ENCODE measurements at regions not wholly inside any gene's neighbourhood (a gene's known extent, or its start where the extent isn't known, plus 50 kb on each side); places are given as distances from the start of the nearest gene placed in this dataset.

DNA sequence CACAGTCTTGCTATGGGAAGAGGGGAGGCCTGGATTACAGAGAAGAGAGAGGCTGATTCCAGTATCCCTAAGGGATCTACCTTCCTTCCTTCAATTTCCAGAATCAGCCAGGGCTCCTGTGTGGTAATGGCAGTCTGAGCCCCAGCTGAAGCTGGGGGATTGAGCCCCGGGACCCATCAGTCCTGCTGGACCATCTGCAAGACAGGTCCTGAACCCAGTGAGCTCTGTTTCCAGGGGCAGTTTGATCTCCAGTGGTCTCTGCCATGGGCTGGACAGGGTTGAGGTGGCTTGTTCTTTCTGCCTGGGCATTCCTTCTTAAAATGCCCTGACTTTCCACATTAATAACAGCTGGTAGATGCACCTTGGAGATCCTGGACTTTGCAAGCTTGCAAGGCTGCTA lies 685.2 kb downstream of the TBL1XR1 start:
- Histone ChIP-seq H3K4me1 (no peaks in the 10 kb centered on the region), H3K4me2 (ENCODE audit: low read length) (no peak overlapping the region), H3K4me3 (ENCODE audit: low read depth, low read length) (no peak overlapping the region), H3K9ac (no peak overlapping the region), H3K9me3 (ENCODE audit: control insufficient read depth, low read length) (peaks cover 2% of the 10 kb centered on the region), H3K27me3 (ENCODE audit: control insufficient read depth, insufficient read depth, low read length) (no peaks in the 10 kb centered on the region), H3K27ac (no peak overlapping the region), H2AFZ (no peak overlapping the region), H3K36me3 (ENCODE audit: control insufficient read depth, insufficient read depth, low read length) (no peaks in the 10 kb centered on the region), H3K79me2 (no peaks in the 10 kb centered on the region)
- TF ChIP-seq, protein P1, sequence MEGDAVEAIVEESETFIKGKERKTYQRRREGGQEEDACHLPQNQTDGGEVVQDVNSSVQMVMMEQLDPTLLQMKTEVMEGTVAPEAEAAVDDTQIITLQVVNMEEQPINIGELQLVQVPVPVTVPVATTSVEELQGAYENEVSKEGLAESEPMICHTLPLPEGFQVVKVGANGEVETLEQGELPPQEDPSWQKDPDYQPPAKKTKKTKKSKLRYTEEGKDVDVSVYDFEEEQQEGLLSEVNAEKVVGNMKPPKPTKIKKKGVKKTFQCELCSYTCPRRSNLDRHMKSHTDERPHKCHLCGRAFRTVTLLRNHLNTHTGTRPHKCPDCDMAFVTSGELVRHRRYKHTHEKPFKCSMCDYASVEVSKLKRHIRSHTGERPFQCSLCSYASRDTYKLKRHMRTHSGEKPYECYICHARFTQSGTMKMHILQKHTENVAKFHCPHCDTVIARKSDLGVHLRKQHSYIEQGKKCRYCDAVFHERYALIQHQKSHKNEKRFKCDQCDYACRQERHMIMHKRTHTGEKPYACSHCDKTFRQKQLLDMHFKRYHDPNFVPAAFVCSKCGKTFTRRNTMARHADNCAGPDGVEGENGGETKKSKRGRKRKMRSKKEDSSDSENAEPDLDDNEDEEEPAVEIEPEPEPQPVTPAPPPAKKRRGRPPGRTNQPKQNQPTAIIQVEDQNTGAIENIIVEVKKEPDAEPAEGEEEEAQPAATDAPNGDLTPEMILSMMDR (IDR thresholded peaks at IDR 0.05) = no peak

DNA sequence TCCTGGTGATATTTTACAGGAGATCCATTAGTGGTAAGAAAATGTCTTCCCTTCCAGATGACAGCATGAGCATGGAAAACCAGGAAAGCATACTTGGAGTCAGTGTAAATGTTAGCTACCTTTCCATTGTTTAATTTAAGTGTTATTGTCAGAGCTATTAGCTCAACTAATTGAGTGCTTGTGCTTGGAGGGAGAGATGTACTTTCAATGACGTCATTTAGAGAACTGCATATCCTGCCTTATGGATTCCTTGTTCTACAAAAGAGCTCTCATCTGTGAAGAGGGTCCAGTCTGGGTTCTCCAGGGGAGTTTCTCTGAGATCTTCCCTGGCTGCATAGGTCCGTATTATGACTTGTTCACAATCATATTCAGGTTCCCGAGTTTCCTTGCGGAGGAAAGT lies 687.2 kb downstream of the TBL1XR1 start:
- Histone ChIP-seq H3K27ac (no peak overlapping the region), H2AFZ (no peak overlapping the region), H3K27me3 (ENCODE audit: control insufficient read depth, insufficient read depth, low read length) (no peaks in the 10 kb centered on the region), H3K36me3 (ENCODE audit: control insufficient read depth, insufficient read depth, low read length) (no peaks in the 10 kb centered on the region), H3K4me3 (ENCODE audit: low read depth, low read length) (no peak overlapping the region), H3K9me3 (ENCODE audit: control insufficient read depth, low read length) (peaks cover 2% of the 10 kb centered on the region), H3K4me1 (no peaks in the 10 kb centered on the region), H3K79me2 (no peaks in the 10 kb centered on the region), H3K9ac (no peak overlapping the region), H3K4me2 (ENCODE audit: low read length) (no peak overlapping the region)
- TF ChIP-seq, protein P1 (IDR thresholded peaks at IDR 0.05) = no peak

DNA sequence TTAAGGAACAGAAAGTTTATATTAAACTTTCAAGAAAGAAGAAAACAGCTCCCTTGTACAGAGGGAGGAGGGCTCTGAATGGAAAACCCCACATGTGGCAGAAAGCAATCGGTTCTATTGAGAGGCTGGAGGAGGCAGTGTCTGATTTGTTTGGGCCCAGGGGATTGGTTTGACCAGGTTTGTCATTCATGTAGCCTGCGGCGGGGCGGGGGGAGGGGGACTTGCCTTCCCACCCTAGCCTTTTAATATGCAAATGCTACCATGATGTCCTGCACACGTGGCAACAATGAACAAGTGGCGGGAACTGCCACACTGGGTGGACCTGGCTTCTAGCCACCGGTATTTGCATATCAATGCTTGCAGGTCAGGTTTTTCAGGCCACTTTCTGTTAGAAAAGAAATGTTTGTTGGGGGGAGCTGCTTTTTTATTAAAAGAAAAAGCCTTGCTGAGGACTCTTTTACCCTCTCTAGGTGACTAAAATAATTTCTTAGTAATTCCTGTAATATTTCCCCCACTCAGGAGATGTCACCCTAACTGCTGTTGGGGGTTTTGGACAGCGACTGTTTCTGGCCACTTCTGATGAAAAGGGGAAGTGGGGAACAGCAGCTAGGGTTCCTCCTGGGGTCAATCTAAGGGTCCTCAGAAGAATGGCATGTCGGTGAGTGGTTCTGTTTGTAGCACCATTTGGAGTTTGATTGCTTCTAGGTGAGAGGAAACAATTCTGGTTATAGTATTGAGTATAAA lies 691.2 kb downstream of the TBL1XR1 start:
- Histone ChIP-seq H3K36me3 (ENCODE audit: control insufficient read depth, insufficient read depth, low read length) (no peaks in the 10 kb centered on the region), H3K4me2 (ENCODE audit: low read length) (no peak overlapping the region), H3K79me2 (no peaks in the 10 kb centered on the region), H3K27me3 (ENCODE audit: control insufficient read depth, insufficient read depth, low read length) (no peaks in the 10 kb centered on the region), H3K4me1 (no peaks in the 10 kb centered on the region), H3K4me3 (ENCODE audit: low read depth, low read length) (no peak overlapping the region), H3K9me3 (ENCODE audit: control insufficient read depth, low read length) (no peaks in the 10 kb centered on the region), H3K9ac (no peak overlapping the region), H3K27ac (no peak overlapping the region), H2AFZ (no peak overlapping the region)
- TF ChIP-seq, protein P1 (IDR thresholded peaks at IDR 0.05) = no peak

DNA sequence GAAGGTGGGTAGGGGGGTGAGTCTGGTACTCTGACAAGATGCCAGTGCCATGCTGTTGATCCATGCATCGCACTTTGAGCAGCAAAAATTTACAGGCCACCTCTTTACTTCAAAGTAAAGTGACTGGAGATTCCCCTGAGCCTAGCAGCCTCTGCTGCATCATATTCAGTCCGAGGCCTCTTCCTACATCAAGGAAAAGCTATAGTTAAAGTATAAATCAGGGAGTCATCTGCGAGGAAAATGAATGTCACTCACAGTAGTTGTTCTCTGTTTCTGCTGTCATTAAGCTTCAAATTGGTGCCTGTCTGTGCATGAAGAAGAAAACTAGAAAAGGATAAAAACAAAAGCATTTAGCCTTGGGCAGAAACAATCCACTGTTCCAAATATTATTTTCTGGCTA lies 706.2 kb downstream of the TBL1XR1 start:
- Histone ChIP-seq H3K4me1 (no peaks in the 10 kb centered on the region), H3K9ac (no peak overlapping the region), H3K9me3 (ENCODE audit: control insufficient read depth, low read length) (no peaks in the 10 kb centered on the region), H3K4me2 (ENCODE audit: low read length) (no peak overlapping the region), H3K79me2 (no peaks in the 10 kb centered on the region), H3K4me3 (ENCODE audit: low read depth, low read length) (no peak overlapping the region), H3K27me3 (ENCODE audit: control insufficient read depth, insufficient read depth, low read length) (no peaks in the 10 kb centered on the region), H2AFZ (no peak overlapping the region), H3K27ac (no peak overlapping the region), H3K36me3 (ENCODE audit: control insufficient read depth, insufficient read depth, low read length) (no peaks in the 10 kb centered on the region)
- TF ChIP-seq, protein P1 (IDR thresholded peaks at IDR 0.05) = no peak

DNA sequence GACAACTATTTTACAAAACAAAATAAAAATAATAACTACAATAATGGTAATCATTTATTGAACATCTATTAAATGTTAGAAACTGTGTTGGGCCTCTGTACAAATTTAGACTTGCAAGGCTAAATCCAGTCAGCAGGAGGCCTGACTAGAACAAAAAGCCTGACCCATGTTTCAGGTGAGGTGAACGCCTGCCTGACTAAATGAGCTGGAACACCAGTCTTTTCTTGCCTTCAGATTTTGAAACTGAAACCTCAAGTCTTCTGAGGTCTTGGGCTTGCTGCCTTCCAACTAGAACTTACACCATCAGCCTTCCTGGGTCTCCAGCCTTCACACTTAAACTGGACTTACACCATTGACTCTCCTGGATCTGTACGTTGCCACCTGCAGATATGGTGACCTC lies 706.9 kb downstream of the TBL1XR1 start:
- TF ChIP-seq, protein P1 (IDR thresholded peaks at IDR 0.05) = no peak
- Histone ChIP-seq H3K79me2 (no peaks in the 10 kb centered on the region), H3K9ac (no peak overlapping the region), H3K36me3 (ENCODE audit: control insufficient read depth, insufficient read depth, low read length) (no peaks in the 10 kb centered on the region), H3K9me3 (ENCODE audit: control insufficient read depth, low read length) (no peaks in the 10 kb centered on the region), H3K27me3 (ENCODE audit: control insufficient read depth, insufficient read depth, low read length) (no peaks in the 10 kb centered on the region), H3K4me1 (no peaks in the 10 kb centered on the region), H2AFZ (no peak overlapping the region), H3K4me3 (ENCODE audit: low read depth, low read length) (no peak overlapping the region), H3K4me2 (ENCODE audit: low read length) (no peak overlapping the region), H3K27ac (no peak overlapping the region)

All from parathyroid adenoma (tissue), 2 donors.